Natural killer cell treated with Interleukin-12 subunit alpha and Interleukin-12 subunit beta and Interleukin-15 and Interleukin-18, amount 100 ng/mL, for 72 hours (primary cell): ENCODE measurements at regions not wholly inside any gene's neighbourhood (a gene's known extent, or its start where the extent isn't known, plus 50 kb on each side); places are given as distances from the start of the nearest gene placed in this dataset.
"Not testable (repeated sequence)": the region's sequence is repeated elsewhere in the genome, so short reads cannot be mapped to it uniquely, and the experiment has no call there.

ENCODE experiments used
- ATAC-seq, 2 donors: fragments of 150-1000 bp; cut with Tn5 transposase in 1 of 2; sonication (Bioruptor Pico), chemical (Tn5 transposase) in 1 of 2; 2 replicates each; pipeline ENCODE4 v1.10.0; 2021
- DNase-seq: peaks from one replicate; pipeline ENCODE4 v3.0.0; 2022; ENCODE audit warnings: low spot score
- H3K27ac Mint-ChIP-seq, 2 donors: 1 replicate in 1 of 2; 2 replicates in 1 of 2; pipeline ENCODE4 v1.8.0; 2022; ENCODE audit warnings: mixed read lengths in 2 of 2, mild to moderate bottlenecking in 1 of 2, moderate library complexity in 1 of 2
- H3K27me3 Mint-ChIP-seq, 2 donors: 1 replicate in 1 of 2; 2 replicates in 1 of 2; pipeline ENCODE4 v1.8.0; 2022; ENCODE audit warnings: mixed read lengths in 2 of 2
- H3K36me3 Mint-ChIP-seq: one replicate; pipeline ENCODE4 v1.8.0; 2022; ENCODE audit warnings: mixed read lengths
- H3K4me1 Mint-ChIP-seq, 2 donors: 1 replicate in 1 of 2; 2 replicates in 1 of 2; pipeline ENCODE4 v1.8.0; 2022; ENCODE audit warnings: low read depth in 2 of 2, mixed read lengths in 2 of 2, mild to moderate bottlenecking in 1 of 2
- H3K4me3 Mint-ChIP-seq: one replicate; pipeline ENCODE4 v1.8.0; 2022; ENCODE audit warnings: mixed read lengths
- H3K9me3 Mint-ChIP-seq: 2 replicates; pipeline ENCODE4 v1.8.0; 2022; ENCODE audit warnings: mixed read lengths

GRCh38 chr17:47066841-47067682 lies 88.0 kb upstream of the RPRML start:
- peak; percentile 99 for ATAC-seq
- peaks cover 26 to 29% of the 10 kb centered on the region in 2 donors for H3K4me1 Mint-ChIP-seq
- H3K36me3 Mint-ChIP-seq: peaks cover 5% of the 10 kb centered on the region
- peak; percentile 83 for DNase-seq
- H3K9me3 Mint-ChIP-seq: no peaks in the 10 kb centered on the region
- peak overlapping the region; percentile 79 to 92 for H3K27ac Mint-ChIP-seq
- no peaks in the 10 kb centered on the region for H3K27me3 Mint-ChIP-seq
- peak overlapping the region; percentile 84 for H3K4me3 Mint-ChIP-seq

- Mint-ChIP-seq H3K27ac (peak overlapping the region; percentile 79 to 92), H3K4me1 (peaks cover 22 to 25% of the 10 kb centered on the region in 2 donors), H3K4me3 (peak overlapping the region; percentile 84), H3K9me3 (no peaks in the 10 kb centered on the region), H3K27me3 (no peaks in the 10 kb centered on the region), H3K36me3 (peaks cover 5% of the 10 kb centered on the region)
- ATAC-seq (no peak), DNase-seq (no peak)
Measured at GRCh38 chr17:47066095-47066494, 87.0 kb upstream of the RPRML start.

GRCh38 chr17:47064684-47065083 lies 85.6 kb upstream of the RPRML start:
- Mint-ChIP-seq H3K4me1 (peaks cover 16 to 19% of the 10 kb centered on the region in 2 donors), H3K36me3 (peaks cover 5% of the 10 kb centered on the region), H3K9me3 (no peaks in the 10 kb centered on the region), H3K27ac (peak overlapping the region in 1 of 2 donors; percentile 29), H3K4me3 (no peak overlapping the region), H3K27me3 (no peaks in the 10 kb centered on the region)
- ATAC-seq (no peak), DNase-seq (no peak)

DNA sequence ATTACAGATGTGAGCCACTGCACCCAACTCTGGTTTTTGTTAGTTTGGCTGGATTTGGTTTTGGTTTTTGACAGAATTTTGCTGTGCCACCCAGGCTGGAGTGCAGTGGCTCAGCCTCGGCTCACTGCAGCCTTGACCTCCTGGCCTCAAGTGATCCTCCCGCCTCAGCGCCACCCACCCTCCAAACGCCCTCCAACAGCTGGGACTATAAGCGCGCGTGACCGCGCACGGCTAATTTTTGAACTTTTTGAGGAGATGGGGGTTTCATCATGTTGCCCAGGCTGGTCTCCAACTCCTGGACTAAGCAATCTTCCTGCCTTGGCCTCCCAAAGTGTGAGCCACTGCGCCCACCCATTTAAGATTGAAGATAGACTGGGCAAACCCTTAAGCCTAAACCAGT lies 84.4 kb upstream of the RPRML start:
- ATAC-seq (no peak), DNase-seq (no peak)
- Mint-ChIP-seq H3K4me1 (peaks cover 12 to 15% of the 10 kb centered on the region in 2 donors), H3K27me3 (no peaks in the 10 kb centered on the region), H3K27ac (no peak overlapping the region), H3K9me3 (no peaks in the 10 kb centered on the region), H3K36me3 (peaks cover 5% of the 10 kb centered on the region), H3K4me3 (no peak overlapping the region)

- H3K27me3 Mint-ChIP-seq, DNase-seq, H3K9me3 Mint-ChIP-seq, H3K27ac Mint-ChIP-seq, ATAC-seq, H3K36me3 Mint-ChIP-seq, H3K4me3 Mint-ChIP-seq: not testable (repeated sequence)
- peaks cover 11 to 12% of the 10 kb centered on the region in 2 donors for H3K4me1 Mint-ChIP-seq
Measured at GRCh38 chr17:47062851-47063250, 83.8 kb upstream of the RPRML start.

GRCh38 chr17:47060005-47060404 lies 81.0 kb upstream of the RPRML start:
- H3K36me3 Mint-ChIP-seq, H3K27ac Mint-ChIP-seq, DNase-seq, H3K27me3 Mint-ChIP-seq, H3K4me1 Mint-ChIP-seq, ATAC-seq, H3K9me3 Mint-ChIP-seq, H3K4me3 Mint-ChIP-seq: not testable (repeated sequence)

- DNase-seq: no peak
- Mint-ChIP-seq H3K4me1 (peaks cover 0 to 3% of the 10 kb centered on the region in 2 donors), H3K9me3 (no peaks in the 10 kb centered on the region), H3K36me3 (no peaks in the 10 kb centered on the region), H3K27me3 (no peaks in the 10 kb centered on the region), H3K4me3 (no peak overlapping the region), H3K27ac (no peak overlapping the region)
- ATAC-seq: no peak
Measured at GRCh38 chr17:47057830-47058229, 78.8 kb upstream of the RPRML start.

GRCh38 chr17:47057279-47057678 lies 78.2 kb upstream of the RPRML start:
- H3K9me3 Mint-ChIP-seq, H3K27me3 Mint-ChIP-seq, H3K4me1 Mint-ChIP-seq, H3K27ac Mint-ChIP-seq, DNase-seq, H3K4me3 Mint-ChIP-seq, ATAC-seq, H3K36me3 Mint-ChIP-seq: not testable (repeated sequence)

GRCh38 chr17:47056687-47057086 lies 77.6 kb upstream of the RPRML start:
- ATAC-seq, H3K9me3 Mint-ChIP-seq, H3K4me1 Mint-ChIP-seq, H3K27ac Mint-ChIP-seq, H3K36me3 Mint-ChIP-seq, DNase-seq, H3K4me3 Mint-ChIP-seq, H3K27me3 Mint-ChIP-seq: not testable (repeated sequence)
